Left lung (tissue), 4 donors: ENCODE measurements at regions not wholly inside any gene's neighbourhood (a gene's known extent, or its start where the extent isn't known, plus 50 kb on each side); places are given as distances from the start of the nearest gene placed in this dataset.
A peak's percentile ranks its signal among the peaks of the same experiment; 100 is the strongest.

Experiments used
- ATAC-seq: fragments of 200-7000 bp; cut with Tn5 transposase; one replicate; pipeline ENCODE4 v1.9.1; 2020; ENCODE audit warnings: moderate library complexity
- DNase-seq, 4 donors: peaks; one replicate each; pipeline ENCODE4 v3.0.0-alpha.2; 2013 to 2020
- H3K27ac ChIP-seq, 2 donors: fragments of 200-600 bp; sonication (generic) in 1 of 2; one replicate each; pipeline versions ENCODE4 v1.5.0 to v1.8.0; 2020 to 2021
- H3K27me3 ChIP-seq, 2 donors: fragments of 200-600 bp; sonication (generic) in 1 of 2; one replicate each; pipeline versions ENCODE4 v1.5.0 to v1.8.0; 2020 to 2021
- H3K36me3 ChIP-seq, 2 donors: fragments of 200-600 bp; sonication (generic) in 1 of 2; one replicate each; pipeline versions ENCODE4 v1.5.0 to v1.8.0; 2020 to 2021
- H3K4me1 ChIP-seq, 2 donors: fragments of 200-600 bp; one replicate each; pipeline ENCODE4 v1.8.0; 2021
- H3K4me3 ChIP-seq, 2 donors: fragments of 200-600 bp; sonication (generic) in 1 of 2; one replicate each; pipeline versions ENCODE4 v1.5.0 to v1.8.0; 2020 to 2021; ENCODE audit warnings: mild to moderate bottlenecking in 1 of 2
- H3K9me3 ChIP-seq, 2 donors: fragments of 200-600 bp; sonication (generic) in 1 of 2; one replicate each; pipeline versions ENCODE4 v1.5.0 to v1.8.0; 2020 to 2021
- intact Hi-C, 2 donors: fragments of 100-400 bp; cut with DNase I; formaldehyde crosslinking; loops; one replicate each; pipeline versions ENCODE4 v1.11.2 to v1.14.2; 2022
- TF ChIP-seq, protein P1 (sequence below), 2 donors: fragments of 200-600 bp; sonication (generic) in 1 of 2; IDR thresholded peaks; one replicate each; pipeline versions ENCODE4 v1.5.0 to v1.8.0; 2021; ENCODE audit warnings: antibody characterized with exemption in 2 of 2
- donor health status: DM: no; HTN: yes; CAD: no.
- donor health status: DM: no; HTN: no; CAD: no.

DNA sequence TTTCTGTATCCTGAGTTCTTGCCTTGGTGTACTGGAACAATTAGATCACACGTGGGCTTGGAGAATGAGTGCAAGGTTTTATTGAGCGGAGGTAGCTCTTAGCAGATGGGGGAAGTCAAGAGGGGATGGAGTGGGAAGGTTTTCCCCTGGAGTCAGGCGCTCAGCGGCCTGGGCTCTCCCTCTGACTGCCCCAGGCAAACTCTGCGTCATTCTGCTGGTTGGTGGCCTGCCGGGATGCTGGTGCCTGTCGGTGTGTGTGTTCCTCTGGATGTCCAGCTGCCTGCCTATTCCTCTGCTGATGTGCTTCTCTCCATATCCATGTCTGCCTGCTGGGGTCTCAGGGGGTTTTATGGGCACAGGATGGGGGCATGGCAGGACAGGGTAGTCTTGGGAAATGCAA is 111.0 kb downstream of the TRIB2 start:
- TF ChIP-seq, protein P1, sequence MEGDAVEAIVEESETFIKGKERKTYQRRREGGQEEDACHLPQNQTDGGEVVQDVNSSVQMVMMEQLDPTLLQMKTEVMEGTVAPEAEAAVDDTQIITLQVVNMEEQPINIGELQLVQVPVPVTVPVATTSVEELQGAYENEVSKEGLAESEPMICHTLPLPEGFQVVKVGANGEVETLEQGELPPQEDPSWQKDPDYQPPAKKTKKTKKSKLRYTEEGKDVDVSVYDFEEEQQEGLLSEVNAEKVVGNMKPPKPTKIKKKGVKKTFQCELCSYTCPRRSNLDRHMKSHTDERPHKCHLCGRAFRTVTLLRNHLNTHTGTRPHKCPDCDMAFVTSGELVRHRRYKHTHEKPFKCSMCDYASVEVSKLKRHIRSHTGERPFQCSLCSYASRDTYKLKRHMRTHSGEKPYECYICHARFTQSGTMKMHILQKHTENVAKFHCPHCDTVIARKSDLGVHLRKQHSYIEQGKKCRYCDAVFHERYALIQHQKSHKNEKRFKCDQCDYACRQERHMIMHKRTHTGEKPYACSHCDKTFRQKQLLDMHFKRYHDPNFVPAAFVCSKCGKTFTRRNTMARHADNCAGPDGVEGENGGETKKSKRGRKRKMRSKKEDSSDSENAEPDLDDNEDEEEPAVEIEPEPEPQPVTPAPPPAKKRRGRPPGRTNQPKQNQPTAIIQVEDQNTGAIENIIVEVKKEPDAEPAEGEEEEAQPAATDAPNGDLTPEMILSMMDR (IDR thresholded peaks at IDR 0.05), result no peak
- H3K4me3 ChIP-seq, result no peak overlapping the region
- H3K36me3 ChIP-seq, result no peaks in the 10 kb centered on the region
- DNase-seq (no peak), ATAC-seq (no peak)
- peaks cover 4 to 13% of the 10 kb centered on the region in 2 donors for H3K4me1 ChIP-seq
- no peaks in the 10 kb centered on the region for H3K9me3 ChIP-seq
- H3K27me3 ChIP-seq, result no peaks in the 10 kb centered on the region
- no peak overlapping the region for H3K27ac ChIP-seq
- intact Hi-C loops, result no loop called here

DNA sequence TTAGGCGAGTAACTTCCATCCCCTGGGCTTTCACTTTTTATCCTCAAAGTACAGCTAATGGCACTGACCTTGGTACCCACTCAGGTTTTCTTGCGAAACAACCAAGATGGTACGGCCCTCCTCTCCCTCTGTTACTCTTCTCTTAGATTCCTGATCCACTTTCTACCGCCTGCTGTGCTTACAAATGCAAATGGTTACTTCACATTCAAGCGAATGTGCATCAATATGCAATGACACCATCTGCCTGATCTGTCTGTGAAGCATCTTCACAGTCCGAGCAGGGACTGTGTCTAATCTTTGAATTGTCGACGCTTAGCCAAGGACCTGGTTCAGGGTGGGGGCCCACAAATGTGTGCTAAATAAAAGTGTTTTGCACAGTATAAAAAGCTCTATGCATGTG is 112.2 kb downstream of the TRIB2 start:
- H3K9me3 ChIP-seq, result no peaks in the 10 kb centered on the region
- peaks cover 4 to 10% of the 10 kb centered on the region in 2 donors for H3K4me1 ChIP-seq
- intact Hi-C loops, result no loop called here
- ATAC-seq, result no peak
- DNase-seq, result no peak
- no peaks in the 10 kb centered on the region for H3K36me3 ChIP-seq
- H3K27me3 ChIP-seq, result no peaks in the 10 kb centered on the region
- TF ChIP-seq, protein P1 (IDR thresholded peaks at IDR 0.05), result no peak
- H3K4me3 ChIP-seq, result no peak overlapping the region
- H3K27ac ChIP-seq, result no peak overlapping the region

DNA sequence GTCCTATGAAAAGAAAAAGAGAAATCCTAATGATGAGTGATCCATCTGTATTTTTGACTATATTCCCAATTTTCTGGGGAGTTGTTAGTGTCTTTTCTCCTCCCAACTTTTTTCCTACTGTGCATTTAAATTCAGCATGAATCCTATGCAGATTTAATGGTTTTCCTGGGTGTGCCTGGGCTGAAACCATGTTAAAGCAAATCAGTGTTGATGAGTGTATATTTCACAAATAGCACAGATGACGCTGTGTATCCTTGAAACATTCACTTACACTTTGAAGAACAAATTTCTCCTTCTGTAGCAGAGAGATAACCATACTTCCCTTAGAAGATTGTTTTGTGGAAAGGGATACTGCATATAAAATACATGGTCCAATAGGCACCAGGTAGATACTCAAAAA is 114.3 kb downstream of the TRIB2 start:
- H3K4me1 ChIP-seq, result no peaks in the 10 kb centered on the region

DNA sequence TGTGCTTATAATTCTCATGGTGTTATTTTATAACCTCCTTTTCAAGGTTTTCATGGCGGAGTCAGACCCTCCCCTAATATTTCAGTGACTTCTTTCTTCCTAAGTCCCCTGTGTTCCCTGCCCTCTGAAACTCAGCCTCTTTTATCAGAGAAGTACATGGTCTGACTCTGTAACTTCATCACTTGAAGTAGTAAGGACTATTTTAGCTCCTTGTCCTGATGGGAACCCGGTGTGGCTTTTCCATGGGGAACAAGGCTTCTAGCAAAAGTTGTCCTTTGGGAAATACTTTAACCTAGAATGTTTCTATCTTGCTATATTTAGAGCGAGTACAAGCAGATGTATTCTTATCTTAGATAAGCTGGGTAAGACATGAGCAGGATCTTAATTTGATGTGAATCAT is 117.5 kb downstream of the TRIB2 start:
- Histone ChIP-seq H3K9me3 (no peaks in the 10 kb centered on the region), H3K4me1 (no peaks in the 10 kb centered on the region), H3K27me3 (no peaks in the 10 kb centered on the region), H3K36me3 (no peaks in the 10 kb centered on the region), H3K27ac (no peak overlapping the region), H3K4me3 (no peak overlapping the region)
- DNase-seq (no peak), ATAC-seq (no peak)
- intact Hi-C loops, result no loop called here
- TF ChIP-seq, protein P1 (IDR thresholded peaks at IDR 0.05), result no peak

More for the DNA sequence above, 114.3 kb downstream of the TRIB2 start:
- Histone ChIP-seq H3K36me3 (no peaks in the 10 kb centered on the region), H3K9me3 (no peaks in the 10 kb centered on the region), H3K27ac (no peak overlapping the region), H3K4me3 (no peak overlapping the region), H3K27me3 (no peaks in the 10 kb centered on the region)
- intact Hi-C loops, result no loop called here
- no peak for ATAC-seq
- no peak for DNase-seq
- TF ChIP-seq, protein P1 (IDR thresholded peaks at IDR 0.05), result no peak

DNA sequence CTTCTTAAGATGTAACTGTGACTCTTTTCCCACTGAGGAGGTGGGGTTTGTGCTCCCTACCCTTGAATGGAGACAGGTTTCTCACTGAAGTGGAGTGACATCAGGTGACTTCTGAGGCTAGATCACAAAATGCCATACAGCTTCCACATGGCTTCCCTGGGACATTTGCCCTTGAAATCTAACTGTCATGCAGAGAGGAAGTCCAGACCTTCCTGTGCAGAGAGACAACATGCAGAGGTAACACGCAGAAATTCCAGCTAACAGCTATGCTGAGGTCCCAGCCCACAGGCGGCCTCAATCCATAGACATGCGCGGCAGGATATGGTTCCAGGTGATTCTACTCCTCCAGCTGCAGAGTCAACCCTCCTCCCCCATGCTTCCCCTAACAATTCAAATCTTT is 119.0 kb downstream of the TRIB2 start:
- TF ChIP-seq, protein P1 (IDR thresholded peaks at IDR 0.05), result no peak
- peak in 1 of 4 donors; percentile 13 for DNase-seq
- H3K36me3 ChIP-seq, result no peaks in the 10 kb centered on the region
- no peak overlapping the region for H3K4me3 ChIP-seq
- intact Hi-C loops, result no loop called here
- no peaks in the 10 kb centered on the region for H3K9me3 ChIP-seq
- ATAC-seq, result no peak
- no peaks in the 10 kb centered on the region for H3K27me3 ChIP-seq
- no peaks in the 10 kb centered on the region for H3K4me1 ChIP-seq
- H3K27ac ChIP-seq, result no peak overlapping the region
